ENCODE measurements at regions not wholly inside any gene's neighbourhood (a gene's known extent, or its start where the extent isn't known, plus 50 kb on each side); places are given as distances from the start of the nearest gene placed in this dataset.

- intact Hi-C loops (cut with DNase I): no loop called here
- ATAC-seq (ENCODE audit: poor library complexity) (no peak), DNase-seq (no peak)
Observed at GRCh38 chrX:139299309-139299708, 231.2 kb upstream of the F9 start.

GRCh38 chrX:139298437-139298836, 232.1 kb upstream of the F9 start:
- DNase-seq (no peak), ATAC-seq (ENCODE audit: poor library complexity) (no peak)
- intact Hi-C loops (cut with DNase I): no loop called here

- no peak for DNase-seq
- intact Hi-C loops (cut with DNase I): no loop called here
- ATAC-seq (ENCODE audit: poor library complexity): no peak
Observed at GRCh38 chrX:139297638-139298037, 232.9 kb upstream of the F9 start.

GRCh38 chrX:139293991-139294390, 236.5 kb upstream of the F9 start:
- no peak for ATAC-seq (ENCODE audit: poor library complexity)
- no peak for DNase-seq
- intact Hi-C loops (cut with DNase I): no loop called here

- no peak for ATAC-seq (ENCODE audit: poor library complexity)
- intact Hi-C loops (cut with DNase I): no loop called here
Observed at GRCh38 chrX:139290310-139290709, 240.2 kb upstream of the F9 start.

GRCh38 chrX:139287155-139287924, 243.2 kb upstream of the F9 start:
- no peak for ATAC-seq (ENCODE audit: poor library complexity)
- intact Hi-C loops (cut with DNase I): no loop called here
- no peak for DNase-seq

More at GRCh38 chrX:139290310-139290709, 240.2 kb upstream of the F9 start:
- no peak for DNase-seq

- ATAC-seq (ENCODE audit: poor library complexity): no peak
- intact Hi-C loops (cut with DNase I): no loop called here
- no peak for DNase-seq
Observed at GRCh38 chrX:139286342-139286741, 244.2 kb upstream of the F9 start.

GRCh38 chrX:139267851-139268250, 262.7 kb upstream of the F9 start:
- intact Hi-C loops (cut with DNase I): no loop called here
- no peak for ATAC-seq (ENCODE audit: poor library complexity)
- no peak for DNase-seq

GRCh38 chrX:139246295-139246694, 284.2 kb upstream of the F9 start:
- no peak for DNase-seq
- ATAC-seq (ENCODE audit: poor library complexity): no peak
- intact Hi-C loops (cut with DNase I): no loop called here

GRCh38 chrX:139237141-139237540, 293.4 kb upstream of the F9 start:
- ATAC-seq (ENCODE audit: poor library complexity): no peak

GRCh38 chrX:139234898-139235297, 295.6 kb upstream of the F9 start:
- no peak for DNase-seq
- ATAC-seq (ENCODE audit: poor library complexity): no peak
- intact Hi-C loops (cut with DNase I): no loop called here

More at GRCh38 chrX:139237141-139237540, 293.4 kb upstream of the F9 start:
- no peak for DNase-seq
- intact Hi-C loops (cut with DNase I): no loop called here

GRCh38 chrX:139224953-139225665, 305.4 kb upstream of the F9 start:
- DNase-seq: no peak
- no peak for ATAC-seq (ENCODE audit: poor library complexity)
- intact Hi-C loops (cut with DNase I): no loop called here

GRCh38 chrX:139222511-139223200, 307.9 kb upstream of the F9 start:
- intact Hi-C loops (cut with DNase I): no loop called here
- ATAC-seq (ENCODE audit: poor library complexity) (no peak), DNase-seq (no peak)

GRCh38 chrX:139213241-139213709, 317.3 kb upstream of the F9 start:
- ATAC-seq (ENCODE audit: poor library complexity) (no peak), DNase-seq (no peak)
- intact Hi-C loops (cut with DNase I): no loop called here

- no peak for DNase-seq
- intact Hi-C loops (cut with DNase I): no loop called here
- no peak for ATAC-seq (ENCODE audit: poor library complexity)
Observed at GRCh38 chrX:139211568-139212182, 318.9 kb upstream of the F9 start.

- ATAC-seq (ENCODE audit: poor library complexity) (no peak), DNase-seq (no peak)
- intact Hi-C loops (cut with DNase I): no loop called here
Observed at GRCh38 chrX:139209342-139209741, 321.2 kb upstream of the F9 start.

- ATAC-seq (ENCODE audit: poor library complexity): no peak
- intact Hi-C loops (cut with DNase I): no loop called here
- no peak for DNase-seq
Observed at GRCh38 chrX:139207655-139208054, 322.9 kb upstream of the F9 start.

GRCh38 chrX:139206914-139207313, 323.6 kb upstream of the F9 start:
- intact Hi-C loops (cut with DNase I): no loop called here
- ATAC-seq (ENCODE audit: poor library complexity) (no peak), DNase-seq (no peak)

Data from Right ventricle myocardium superior (tissue), 1 donor.